Omental fat pad (tissue), 3 donors: ENCODE measurements at regions not wholly inside any gene's neighbourhood (a gene's known extent, or its start where the extent isn't known, plus 50 kb on each side); places are given as distances from the start of the nearest gene placed in this dataset.
"Not testable (repeated sequence)": the region's sequence is repeated elsewhere in the genome, so short reads cannot be mapped to it uniquely, and the experiment has no call there.

Experiments used
- ATAC-seq: fragments of 150-250 bp; one replicate; pipeline ENCODE4 v1.9.1; 2016; ENCODE audit warnings: mild to moderate bottlenecking, moderate library complexity; ENCODE audit not compliant: low FRiP score
- DNase-seq: peaks from one replicate; pipeline ENCODE4 v3.0.0-alpha.2; 2019; ENCODE audit warnings: low spot score
- CTCF ChIP-seq, 3 donors: fragments of 450-650 bp; IDR thresholded peaks; one replicate each; pipeline ENCODE4 v1.5.1; 2016 to 2017; ENCODE audit warnings: antibody characterized with exemption in 3 of 3, mild to moderate bottlenecking in 3 of 3, moderate library complexity in 2 of 3

DNA sequence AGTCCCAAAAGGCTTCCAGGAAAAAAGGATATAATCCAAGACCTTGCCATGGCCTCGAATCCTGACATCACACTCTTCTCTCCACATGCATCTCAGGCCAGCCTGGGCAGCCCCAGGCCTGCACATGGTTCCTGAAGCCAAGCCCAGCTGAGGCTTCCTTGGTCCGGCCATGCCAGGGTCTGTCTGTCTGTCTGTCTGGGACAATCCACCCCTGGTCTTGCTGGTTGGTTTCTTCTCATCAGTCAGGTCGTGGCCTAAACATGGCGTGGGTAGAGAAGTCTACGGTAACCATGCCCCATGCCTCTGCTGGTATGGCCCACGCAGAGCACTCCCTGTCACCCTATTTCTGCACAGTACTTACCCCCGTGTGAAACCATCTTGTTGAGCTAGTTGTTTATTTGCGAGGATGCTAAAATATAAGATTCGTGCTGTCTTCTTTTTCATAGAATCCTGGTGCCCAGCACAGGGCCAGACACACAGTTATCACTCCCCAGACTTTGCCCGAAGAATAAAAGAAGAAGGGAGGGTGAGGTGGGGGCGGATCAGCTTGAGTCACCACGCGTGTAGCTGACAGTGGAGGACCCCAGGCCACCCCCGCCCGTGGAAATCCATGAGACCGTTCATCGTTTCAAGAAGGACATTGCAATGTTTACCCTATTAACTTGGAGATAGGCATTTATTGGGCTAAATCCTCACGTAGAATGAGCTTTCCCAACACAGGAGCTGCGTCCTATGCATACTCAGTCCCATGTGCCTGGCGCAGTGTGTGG, 107.2 kb downstream of the RNASET2 start:
- no peak for TF ChIP-seq CTCF (IDR thresholded peaks at IDR 0.05)
- ATAC-seq (no peak), DNase-seq (no peak)

- DNase-seq, ATAC-seq: not testable (repeated sequence)
These were observed 109.8 kb downstream of the RNASET2 start for GRCh38 chr6:166846446-166847142.

DNA sequence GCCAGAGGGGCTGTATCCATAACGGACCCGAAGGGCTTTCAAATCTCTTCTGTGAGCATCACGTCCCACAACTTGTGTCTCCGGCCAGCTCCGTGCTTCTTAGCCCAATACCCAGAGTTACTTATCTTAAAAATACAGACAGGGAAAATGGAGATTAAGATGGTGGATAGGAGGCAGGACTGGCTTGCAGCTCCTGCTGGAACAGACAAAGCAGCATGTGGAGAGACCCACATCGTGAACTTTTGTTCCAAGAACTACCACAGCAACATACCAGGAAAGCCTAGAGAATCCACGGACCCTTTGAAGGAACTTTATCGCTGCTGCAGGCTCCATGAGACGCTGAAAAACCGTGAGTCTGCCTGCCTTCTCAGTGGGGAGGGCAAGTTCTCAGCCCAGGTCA, 113.7 kb downstream of the RNASET2 start:
- TF ChIP-seq CTCF (IDR thresholded peaks at IDR 0.05), result no peak
- ATAC-seq, result no peak
- no peak for DNase-seq

- no peak for TF ChIP-seq CTCF (IDR thresholded peaks at IDR 0.05)
- no peak for ATAC-seq
These were observed 115.1 kb downstream of the RNASET2 start for GRCh38 chr6:166841216-166841615.

DNA sequence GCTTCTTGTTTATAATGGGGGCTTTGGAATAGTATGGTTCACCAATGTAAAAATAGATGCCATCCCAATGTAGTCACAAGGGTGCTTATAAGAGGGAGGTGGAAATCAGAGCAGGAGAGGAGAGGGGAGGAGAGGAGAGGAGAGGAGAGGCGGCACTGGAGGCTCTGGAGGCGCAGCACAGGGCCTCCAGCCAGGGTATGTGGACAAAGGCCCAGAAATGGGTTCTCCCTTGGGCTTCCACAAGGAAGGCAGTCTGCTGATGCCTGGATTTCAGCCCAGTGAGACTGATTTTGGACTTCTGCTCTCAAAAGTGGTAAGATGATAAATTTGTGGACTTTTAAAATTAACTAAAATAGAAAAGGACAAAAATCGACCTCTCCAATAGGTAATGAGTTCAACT, 116.8 kb downstream of the RNASET2 start:
- DNase-seq (no peak), ATAC-seq (no peak)
- TF ChIP-seq CTCF (IDR thresholded peaks at IDR 0.05), result no peak

More at GRCh38 chr6:166841216-166841615, 115.1 kb downstream of the RNASET2 start:
- no peak for DNase-seq

DNA sequence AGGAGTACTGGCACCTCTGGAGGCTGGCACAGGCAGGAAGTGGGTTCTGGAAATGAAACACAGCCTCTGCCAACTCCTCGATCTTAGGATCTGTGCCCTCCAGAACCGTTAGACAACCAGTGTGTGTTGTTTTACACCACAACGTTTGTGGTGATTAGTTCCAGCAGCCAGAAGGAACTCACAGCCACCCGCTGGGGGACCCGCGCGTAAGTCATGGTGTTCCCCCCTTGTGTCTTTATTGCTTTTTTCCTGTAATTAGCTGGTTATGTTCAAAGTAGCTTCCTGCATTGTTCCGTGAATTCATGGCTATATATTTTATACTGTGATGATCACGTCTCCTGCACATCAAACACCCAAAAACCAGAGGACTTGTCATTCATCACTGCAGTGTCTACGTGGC, 117.4 kb downstream of the RNASET2 start:
- no peak for DNase-seq
- no peak for ATAC-seq
- no peak for TF ChIP-seq CTCF (IDR thresholded peaks at IDR 0.05)

- DNase-seq, result no peak
- ATAC-seq, result no peak
- no peak for TF ChIP-seq CTCF (IDR thresholded peaks at IDR 0.05)
These were observed 119.3 kb downstream of the RNASET2 start for GRCh38 chr6:166836785-166837718.
